Anterior cingulate cortex (tissue), 58 donors: ENCODE measurements at regions not wholly inside any gene's neighbourhood (a gene's known extent, or its start where the extent isn't known, plus 50 kb on each side); places are given as distances from the start of the nearest gene placed in this dataset.

Experiments used
- DNase-seq, 58 donors: peaks; one replicate each; lab custom pipeline; 2025; lab: John Stamatoyannopoulos, UW

DNA sequence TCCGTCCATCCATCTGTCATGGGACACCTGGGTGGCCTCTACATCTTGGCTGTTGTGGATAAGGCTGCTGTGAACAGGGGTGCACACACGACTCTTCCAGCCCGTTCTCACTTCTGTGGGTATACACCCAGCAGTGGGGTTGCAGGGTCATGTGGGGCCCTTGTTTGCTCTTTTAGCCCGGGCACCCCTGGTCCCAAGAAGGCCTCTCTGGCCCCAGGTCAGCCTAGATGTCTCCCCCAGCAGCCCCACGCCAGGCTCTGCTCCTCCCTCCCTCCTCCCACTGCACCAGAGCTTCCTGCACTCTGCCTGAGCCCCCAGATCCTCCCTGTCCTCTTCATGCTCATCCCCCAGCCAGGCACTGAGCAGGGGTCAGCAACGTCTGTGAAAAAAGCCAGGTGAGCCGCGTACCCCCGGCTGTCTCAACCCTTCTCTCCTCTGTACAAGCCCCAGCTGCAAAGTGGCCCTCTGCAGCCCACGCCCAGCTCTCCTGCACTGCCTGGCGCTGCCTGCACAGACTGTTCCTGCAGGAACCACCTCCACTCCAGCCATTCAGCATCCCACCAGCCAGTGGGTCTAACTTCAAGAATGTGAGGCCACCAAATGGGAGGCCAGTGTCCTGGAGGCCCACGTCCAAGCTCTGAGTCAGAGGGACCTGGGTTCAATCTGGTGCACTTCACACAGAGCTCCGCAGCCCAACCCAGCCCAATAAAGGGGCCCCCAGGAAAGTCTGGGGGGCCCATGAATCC lies 1508.9 kb downstream of the BRD1 start:
- DNase-seq: no peak

DNA sequence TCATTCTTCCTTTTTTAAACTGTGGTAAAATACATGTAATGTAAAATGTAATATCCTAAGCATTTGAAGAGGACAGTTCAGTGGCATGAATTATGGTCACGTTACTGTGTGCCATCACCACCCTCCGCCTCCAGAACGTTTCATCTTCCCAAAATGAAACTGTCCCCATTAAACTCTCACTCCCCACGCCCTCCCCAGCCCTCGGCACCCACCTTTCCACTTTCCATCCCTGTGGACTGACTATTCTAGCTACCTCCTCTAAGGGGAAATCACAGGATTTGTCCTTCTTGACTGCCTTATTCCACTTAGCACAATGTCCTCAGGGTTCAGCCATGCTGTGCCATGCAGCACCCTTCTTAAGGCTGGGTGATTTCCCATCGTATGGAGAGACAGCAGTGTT lies 1509.5 kb downstream of the BRD1 start:
- DNase-seq: no peak

DNA sequence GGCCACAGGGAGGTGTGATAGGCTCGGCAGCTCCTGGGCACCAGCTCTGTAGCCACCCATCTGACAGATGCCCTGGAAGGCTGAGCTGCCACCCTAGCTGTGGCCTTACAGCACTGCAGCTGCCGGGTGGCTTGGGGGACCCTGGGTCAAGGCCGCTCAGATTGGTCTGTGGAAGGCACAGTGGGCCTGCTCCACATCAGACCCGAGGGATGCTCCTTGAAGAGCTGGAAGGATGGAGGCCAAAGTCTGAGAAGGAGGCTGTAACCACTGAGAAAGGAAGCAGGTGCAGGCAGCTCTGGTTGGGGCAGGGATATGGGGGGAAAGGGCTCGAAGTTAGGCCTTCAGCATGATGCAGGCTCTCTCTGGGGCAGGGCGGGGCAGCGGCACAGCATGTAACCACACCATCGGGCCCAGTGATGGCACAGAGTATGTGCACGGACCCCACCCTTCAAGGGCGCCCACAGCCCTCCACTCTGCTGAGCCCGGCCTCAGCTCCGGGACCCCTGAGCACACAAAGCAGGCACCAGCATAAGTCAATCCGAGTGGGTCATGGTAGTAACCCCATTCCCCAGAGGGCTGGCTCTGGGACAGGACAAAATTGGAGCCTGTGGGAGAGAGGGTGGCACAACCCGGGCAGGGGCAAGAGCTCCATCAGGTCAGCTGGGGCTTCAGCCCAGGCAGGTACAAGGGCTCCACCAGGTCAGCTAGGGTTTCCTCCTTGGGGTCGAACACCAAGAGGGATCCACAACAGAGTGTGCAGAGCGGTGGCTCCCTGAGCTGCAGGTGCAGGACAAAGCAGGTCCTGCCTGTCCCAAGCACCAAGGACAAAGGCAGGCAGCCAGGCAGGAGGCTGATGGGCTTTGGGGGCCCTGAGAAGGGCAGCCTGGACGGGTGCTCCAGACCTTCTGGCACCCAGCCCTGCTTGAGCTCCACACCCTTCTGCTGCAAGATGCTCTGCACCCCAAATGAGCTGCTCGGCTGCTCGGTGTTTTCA lies 1511.1 kb downstream of the BRD1 start:
- no peak for DNase-seq

DNA sequence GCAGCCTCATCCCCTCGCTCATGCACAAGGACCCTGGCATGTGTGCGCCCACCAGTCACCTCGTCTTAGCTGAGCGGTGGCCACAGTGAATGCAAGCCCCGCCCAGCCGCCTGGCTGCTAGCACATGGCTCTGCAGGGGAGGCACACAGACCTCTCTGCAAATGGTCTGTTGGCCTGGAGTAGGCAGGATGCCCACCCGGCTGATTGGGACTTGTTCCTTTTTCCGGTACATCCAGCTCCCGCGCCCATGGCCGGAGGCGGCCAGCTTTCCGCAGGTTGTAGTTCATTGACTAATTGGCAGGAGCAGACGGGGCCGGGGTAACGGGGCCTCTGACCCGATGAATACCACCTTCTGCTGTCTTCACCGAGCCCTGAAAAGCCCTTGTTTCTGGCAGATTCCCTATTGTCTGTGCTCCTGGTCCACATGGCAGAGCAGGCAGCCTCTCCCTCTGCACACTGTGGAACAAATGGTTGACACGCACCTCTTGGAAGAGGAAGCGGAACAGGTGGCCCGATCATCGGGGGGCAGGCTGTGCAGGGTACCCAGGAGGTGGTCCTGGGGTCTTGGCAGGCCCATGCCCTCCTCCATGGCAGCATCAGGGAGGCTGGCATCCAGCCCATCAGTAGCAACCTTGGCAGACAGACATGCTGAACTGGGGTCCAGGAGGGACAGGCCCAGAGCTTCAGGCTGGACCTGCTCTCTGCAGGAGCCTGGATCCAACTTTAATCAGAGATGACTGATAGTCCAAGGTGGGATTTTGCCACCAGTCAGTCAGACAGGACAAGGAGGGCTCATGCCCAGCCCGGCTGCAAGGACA lies 1512.0 kb downstream of the BRD1 start:
- peak in 3 of 58 donors; percentile 8 to 37 (median 9) for DNase-seq

DNA sequence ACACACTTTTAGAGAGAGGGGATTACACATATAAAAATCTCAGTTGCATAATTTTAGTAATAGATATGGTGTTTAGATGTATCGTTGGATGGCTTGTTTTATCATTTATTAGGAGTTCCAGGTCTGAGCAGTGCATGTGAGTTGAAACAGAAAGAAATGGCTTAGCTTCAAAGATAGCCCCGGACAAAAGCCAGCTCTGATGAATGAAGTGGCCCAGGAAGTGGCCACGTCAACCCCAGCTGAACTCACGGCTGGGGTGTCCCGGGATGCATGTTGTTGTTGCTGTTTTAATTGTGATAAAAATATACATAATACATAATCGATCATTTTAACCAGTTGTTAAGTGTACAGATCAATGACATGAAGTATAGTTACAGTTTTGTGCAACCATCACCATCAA lies 1513.6 kb downstream of the BRD1 start:
- DNase-seq: no peak

DNA sequence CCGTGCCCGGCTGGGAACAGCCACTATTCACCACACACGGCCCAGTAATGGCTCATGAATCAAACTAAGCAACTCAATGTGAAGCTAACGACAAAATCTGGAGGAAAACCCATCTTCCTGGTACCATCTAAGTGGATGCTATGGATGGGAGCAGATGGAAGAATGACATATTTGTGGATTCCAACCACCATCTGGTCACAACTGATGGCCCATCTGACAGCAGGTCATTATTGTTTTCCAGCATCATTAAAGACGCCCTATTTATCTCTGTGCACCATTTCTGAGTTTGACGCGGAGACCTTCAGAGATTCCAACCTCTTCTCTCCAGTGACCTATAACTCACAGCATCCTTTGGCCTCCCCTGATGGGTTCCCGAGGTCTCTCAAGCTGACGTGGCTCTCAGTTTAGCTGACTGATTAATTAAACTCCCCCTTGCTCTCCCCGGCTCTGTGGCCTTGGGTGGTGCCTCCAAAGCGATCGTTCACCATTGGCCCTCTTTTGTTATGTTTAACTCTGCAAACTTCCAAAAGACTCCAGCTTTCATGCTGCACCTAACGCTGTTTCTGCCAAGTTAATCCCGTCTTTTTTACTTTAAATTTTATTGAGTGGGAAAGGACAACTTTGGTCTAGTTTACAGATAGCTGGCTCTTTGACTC lies 1514.4 kb downstream of the BRD1 start:
- DNase-seq: no peak

DNA sequence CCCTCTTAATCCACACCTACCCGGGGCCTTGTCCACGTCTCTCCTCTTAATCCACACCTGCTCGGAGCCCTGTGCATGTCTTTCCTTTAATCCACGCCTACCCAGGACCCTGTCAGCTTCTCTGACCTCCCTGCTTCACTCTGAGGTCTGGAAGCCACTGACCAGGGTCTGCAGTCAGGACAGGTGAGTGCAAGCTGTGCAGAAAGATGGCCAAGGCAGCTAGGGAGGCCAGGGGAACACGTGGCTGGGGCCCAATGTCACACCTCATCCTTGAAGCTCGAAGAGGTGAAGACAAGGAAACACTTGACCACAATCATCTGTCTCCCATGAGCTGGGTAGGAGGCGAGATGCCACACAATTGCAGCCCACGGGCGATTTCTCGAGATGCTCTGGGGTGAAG lies 1516.9 kb downstream of the BRD1 start:
- no peak for DNase-seq

DNA sequence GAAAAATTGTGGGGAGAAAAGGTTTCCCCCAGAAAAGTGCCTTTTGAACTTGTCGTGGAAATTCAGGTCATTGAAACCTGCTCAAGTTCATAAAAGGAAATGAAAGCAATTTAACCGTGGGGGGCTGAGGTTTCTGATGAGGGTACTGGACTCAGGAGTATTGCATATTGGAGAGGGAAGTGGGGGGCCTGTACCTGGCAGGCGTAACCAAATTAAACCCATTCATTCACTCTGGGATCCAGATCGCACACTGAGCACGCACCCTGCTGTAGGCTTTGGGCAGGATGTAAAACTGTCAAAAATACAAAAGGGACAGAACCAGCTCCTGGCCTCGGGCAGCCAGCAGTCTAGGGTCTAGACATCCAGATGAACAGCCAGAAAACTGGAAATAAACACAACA lies 1517.4 kb downstream of the BRD1 start:
- DNase-seq: no peak

DNA sequence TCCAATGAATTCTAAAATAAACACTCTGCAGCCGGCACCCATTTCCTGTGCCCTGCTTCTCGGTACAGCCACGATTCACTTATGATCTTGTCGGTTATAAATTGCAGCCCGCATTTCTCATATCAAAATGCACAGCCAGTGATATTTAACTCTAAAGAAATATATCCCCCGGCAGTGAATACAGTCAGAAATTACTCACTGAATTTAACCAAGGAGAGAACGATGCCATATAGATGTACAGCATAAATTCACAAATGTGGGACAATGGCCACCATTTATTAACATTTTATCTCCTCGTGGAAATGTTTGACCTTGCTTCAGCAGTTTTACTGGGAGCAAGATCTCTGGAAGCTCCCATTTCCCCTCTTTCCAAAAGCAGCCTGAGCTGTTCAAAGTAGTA lies 1517.8 kb downstream of the BRD1 start:
- no peak for DNase-seq

DNA sequence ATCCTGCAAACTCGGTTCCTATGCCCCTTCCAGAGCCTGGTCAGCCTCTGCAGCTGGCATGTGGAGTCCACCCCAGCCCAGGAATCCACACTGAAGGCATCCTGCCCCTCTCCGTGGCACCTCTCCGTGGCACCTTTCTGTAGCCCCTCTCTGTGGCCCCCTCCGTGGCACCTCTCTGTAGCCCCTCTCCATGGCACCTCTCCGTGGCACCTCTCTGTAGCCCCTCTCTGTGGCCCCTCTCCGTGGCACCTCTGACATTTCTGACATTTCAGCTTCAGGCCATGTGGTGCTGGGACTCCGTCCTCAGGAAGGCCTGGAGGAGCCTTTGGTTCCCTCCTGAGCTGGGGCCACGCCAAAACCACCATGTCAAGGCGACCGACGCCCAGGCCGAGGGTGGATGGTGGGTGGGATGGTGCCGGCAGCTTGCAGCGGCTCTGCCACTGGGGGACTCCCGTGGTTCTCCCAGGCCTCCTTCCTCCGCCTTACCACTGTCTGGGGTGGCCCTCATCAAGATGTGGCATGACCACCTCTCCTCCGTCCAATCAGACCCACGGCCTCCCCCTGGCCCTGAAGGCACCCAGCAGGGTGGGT lies 1518.5 kb downstream of the BRD1 start:
- DNase-seq: no peak

DNA sequence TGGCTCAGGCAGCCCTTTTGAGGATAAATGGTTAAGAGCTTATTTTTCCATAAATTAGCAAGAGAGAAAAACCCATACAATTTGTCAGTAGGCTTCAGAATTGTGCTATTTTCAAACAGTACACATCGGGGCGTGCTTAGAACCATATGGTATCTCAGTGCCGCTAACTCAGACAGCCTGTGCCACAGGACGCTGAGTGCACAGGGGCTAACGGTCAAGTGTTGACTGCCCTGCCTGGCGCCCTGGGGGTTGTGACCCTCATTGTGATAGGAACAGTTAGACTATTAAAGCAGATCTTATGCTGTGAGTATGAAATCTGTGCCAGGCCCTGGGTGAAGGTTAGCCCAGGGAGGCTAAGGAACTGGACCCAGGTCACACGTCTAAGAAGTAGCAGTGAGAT lies 1519.7 kb downstream of the BRD1 start:
- no peak for DNase-seq

DNA sequence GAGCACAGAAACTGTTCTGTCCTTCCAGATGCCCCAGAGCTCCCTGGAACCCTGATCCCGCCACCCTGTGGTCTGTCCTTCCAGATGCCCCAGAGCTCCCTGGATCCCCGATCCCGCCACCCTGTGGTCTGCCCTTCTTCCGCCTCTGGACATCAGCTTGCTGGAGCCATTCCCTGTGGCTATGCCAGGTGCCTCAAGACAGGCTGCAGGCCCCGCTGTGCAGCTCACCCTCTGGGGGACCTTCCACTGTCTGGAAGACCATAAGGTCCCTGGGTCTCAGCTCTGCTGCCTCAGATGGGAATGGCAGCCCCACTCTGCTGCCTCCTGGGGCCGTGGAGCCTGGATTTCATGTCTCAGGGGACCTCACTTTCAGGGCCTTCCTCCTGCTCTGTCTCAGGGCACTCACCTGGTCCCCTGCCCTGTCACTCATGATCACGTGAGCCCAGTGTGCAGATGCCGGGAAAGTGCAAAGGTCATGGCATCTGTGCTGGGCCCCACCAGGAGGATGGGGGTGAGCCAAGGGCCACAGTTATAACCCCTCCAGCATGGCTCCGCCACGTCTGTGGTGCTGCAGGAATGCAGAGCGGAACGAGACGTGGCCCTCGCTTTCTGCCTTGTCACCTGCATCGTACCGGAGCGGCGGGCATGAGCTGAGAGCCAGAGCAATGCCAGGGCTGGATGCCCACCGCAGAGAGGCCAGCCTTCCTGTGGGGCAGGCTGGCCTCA lies 1520.7 kb downstream of the BRD1 start:
- no peak for DNase-seq

DNA sequence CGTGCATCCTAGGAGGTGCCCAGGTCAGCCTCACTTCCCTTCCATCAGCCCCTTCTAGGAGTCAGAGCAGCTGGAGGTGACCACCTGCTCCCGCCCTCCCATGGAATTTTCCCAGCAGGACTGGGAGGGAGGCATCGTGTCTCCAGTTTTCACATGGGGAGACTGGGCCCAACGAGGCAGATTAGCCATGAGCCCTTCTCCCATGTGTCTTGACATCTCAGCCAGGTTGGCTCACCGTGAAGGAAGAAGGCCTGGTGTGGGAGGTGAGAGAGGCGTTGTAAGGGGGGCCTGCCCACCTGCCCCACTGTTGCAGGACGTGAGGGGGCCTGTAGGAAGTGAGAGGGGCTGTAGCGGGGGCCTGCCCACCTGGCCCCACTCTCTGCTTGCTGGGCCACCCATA lies 1521.4 kb downstream of the BRD1 start:
- no peak for DNase-seq

DNA sequence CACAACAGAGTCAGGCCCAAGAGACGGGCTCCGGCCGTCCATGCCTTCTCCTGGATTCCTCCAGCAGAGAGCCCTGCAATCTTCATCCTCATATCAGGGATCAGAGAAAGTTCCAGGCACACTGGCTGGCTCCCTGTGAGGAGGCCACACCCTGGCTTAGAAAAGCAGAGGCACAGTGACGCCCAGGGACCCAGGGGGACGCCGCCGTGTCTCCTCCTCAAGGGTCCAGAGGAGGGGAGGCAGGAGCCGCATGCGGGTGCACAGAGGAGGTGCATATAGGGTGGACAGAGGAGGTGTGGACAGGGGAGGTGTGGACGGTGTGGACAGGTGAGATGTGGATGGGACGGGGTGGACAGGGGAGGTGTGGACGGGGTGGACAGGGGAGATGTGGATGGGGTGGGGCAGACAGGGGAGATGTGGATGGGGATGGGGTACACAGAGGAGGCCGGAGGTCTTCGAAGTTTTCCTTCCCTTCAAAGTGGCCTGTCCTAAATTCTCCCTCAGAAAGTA lies 1521.9 kb downstream of the BRD1 start:
- no peak for DNase-seq

DNA sequence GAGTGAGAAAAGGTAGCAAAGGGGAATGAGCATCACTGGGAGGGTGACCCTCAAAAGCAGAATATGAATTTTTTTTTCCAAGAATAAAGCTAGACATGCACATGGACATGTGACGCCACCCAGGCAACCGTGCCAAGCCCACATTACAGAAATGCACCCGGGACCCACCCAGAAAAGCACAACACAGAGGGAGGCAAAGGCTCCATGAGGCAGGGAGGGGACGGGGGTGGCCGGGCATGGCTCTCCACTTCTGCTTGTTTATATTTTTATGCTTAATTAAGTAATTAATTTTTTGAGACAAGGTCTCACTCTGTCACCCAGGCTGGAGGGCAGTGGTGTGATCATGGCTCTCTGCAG lies 1524.3 kb downstream of the BRD1 start:
- DNase-seq: no peak

DNA sequence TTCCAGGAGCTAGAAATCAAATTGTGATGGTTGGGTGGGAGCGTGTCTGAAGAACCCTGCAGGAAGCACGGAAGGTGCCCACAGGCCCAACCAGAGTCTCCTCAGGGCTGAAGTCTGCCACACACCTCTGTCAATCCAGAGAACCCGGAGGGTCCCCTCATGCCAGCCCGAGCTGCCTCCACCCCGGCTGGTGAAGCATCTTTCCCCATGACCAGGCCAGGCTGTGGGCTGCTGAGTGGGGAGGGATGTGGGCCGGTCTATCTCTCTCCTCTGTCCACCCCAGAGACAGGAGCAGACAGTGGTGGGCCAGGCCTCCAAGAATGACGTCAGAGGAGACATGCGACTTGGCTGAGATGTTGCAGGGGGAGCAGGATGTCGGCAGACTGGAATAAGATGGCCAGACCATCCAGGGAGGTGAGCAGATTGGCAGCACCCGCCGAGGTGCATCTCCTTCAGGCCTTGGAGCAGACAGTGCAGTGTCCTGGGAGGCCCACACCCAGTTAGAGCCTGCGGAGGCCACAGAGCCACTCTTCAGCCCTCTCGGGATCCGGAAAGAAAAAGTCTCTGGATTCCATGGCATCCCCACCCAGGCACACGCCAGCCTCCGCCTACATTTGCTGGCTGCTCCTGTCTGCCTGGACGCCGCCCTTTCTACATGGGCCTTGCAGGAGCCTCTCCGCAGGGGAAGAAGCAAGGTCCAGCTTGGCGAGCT lies 1524.9 kb downstream of the BRD1 start:
- DNase-seq: no peak

DNA sequence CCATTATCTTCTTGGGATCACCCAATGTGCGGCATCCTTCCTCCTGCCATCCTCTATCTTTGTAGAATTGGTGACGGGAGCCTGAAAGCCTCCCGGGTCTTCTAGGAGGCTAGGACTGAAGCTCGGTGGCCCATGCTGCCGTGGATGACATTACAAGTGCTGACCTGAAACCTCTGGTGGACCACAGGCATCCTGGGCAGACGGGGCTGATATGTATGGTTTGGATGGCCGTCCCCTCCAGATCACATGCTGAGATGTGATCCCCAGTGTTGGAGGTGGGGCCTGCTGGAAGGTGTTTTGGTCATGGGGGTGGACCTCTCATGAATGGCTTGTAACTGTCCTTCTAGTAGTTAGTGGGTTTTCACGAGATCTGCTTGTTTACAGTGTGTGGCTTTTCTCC lies 1525.8 kb downstream of the BRD1 start:
- no peak for DNase-seq

DNA sequence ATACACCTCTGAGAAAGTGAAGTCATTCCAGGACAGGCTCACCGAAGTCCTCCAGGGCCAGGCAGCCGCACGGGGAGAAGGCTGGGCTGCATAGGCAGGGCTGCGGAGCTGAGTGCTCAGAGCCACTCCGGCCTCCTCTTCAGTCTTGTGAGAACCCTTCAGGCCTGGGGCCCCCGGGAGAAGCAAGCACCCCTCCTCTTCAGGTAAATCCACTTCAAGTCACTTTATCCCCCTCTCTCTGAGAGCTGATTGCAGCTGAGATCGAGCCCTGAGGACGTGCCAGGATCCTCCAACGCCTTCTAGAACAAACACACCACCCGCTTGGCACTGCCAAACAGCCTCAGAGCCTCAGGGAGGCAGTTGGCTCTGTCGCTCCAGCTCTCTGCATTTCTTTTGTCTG lies 1526.3 kb downstream of the BRD1 start:
- DNase-seq: no peak
